GM10266 (cell line): ENCODE measurements at regions not wholly inside any gene's neighbourhood (a gene's known extent, or its start where the extent isn't known, plus 50 kb on each side); places are given as distances from the start of the nearest gene placed in this dataset.
"Not testable (repeated sequence)": the region's sequence is repeated elsewhere in the genome, so short reads cannot be mapped to it uniquely, and the experiment has no call there.

ENCODE experiments used
- DNase-seq: peaks from one replicate; pipeline ENCODE4 v3.0.0; 2012; ENCODE audit errors: extremely low spot score
- CTCF ChIP-seq: IDR thresholded peaks from 2 replicates; pipeline ENCODE4 v1.5.1; 2012; ENCODE audit warnings: mild to moderate bottlenecking, low read depth; ENCODE audit not compliant: control insufficient read depth, insufficient read depth; ENCODE audit errors: missing control alignments

GRCh38 chr2:183536290-183536689 is 412.0 kb downstream of the NUP35 start:
- TF ChIP-seq CTCF: no peak
- DNase-seq: no peak

- no peak for TF ChIP-seq CTCF
Measured at GRCh38 chr2:183536714-183537113, 412.5 kb downstream of the NUP35 start.

GRCh38 chr2:183541766-183542165 is 417.5 kb downstream of the NUP35 start:
- no peak for DNase-seq
- TF ChIP-seq CTCF: no peak

More at GRCh38 chr2:183536714-183537113, 412.5 kb downstream of the NUP35 start:
- no peak for DNase-seq

GRCh38 chr2:183542606-183543005 is 418.4 kb downstream of the NUP35 start:
- TF ChIP-seq CTCF: no peak
- no peak for DNase-seq

- no peak for DNase-seq
Measured at GRCh38 chr2:183543222-183543621, 419.0 kb downstream of the NUP35 start.

GRCh38 chr2:183543731-183544130 is 419.5 kb downstream of the NUP35 start:
- peak; percentile 19 for DNase-seq
- no peak for TF ChIP-seq CTCF

More at GRCh38 chr2:183543222-183543621, 419.0 kb downstream of the NUP35 start:
- TF ChIP-seq CTCF: no peak

GRCh38 chr2:183546560-183547350 is 422.5 kb downstream of the NUP35 start:
- not testable (repeated sequence) for DNase-seq

GRCh38 chr2:183552716-183553115 is 428.5 kb downstream of the NUP35 start:
- TF ChIP-seq CTCF: no peak
- no peak for DNase-seq
